ENCODE measurements at regions not wholly inside any gene's neighbourhood (a gene's known extent, or its start where the extent isn't known, plus 50 kb on each side); places are given as distances from the start of the nearest gene placed in this dataset.

- no peak for TF ChIP-seq YY1 (IDR thresholded peaks at IDR 0.05)
- TF ChIP-seq HNF4A (conservative IDR thresholded peaks at IDR 0.05), result no peak
- TF ChIP-seq CTCF (IDR thresholded peaks at IDR 0.05; ENCODE audit: low read depth, low read length, missing input control), result no peak
- no peak for TF ChIP-seq ZBTB33 (IDR thresholded peaks at IDR 0.05)
- TF ChIP-seq EGR1 (IDR thresholded peaks at IDR 0.05; ENCODE audit: low read depth in 2 of 2), result no peak
- TF ChIP-seq TAF1 (conservative IDR thresholded peaks at IDR 0.05), result no peak
- no peak for TF ChIP-seq GABPA (IDR thresholded peaks at IDR 0.05 in 1 of 2, conservative IDR thresholded peaks at IDR 0.05 in 1 of 2)
- no peak for TF ChIP-seq RAD21 (IDR thresholded peaks at IDR 0.05)
- no peak for TF ChIP-seq SP1 (IDR thresholded peaks at IDR 0.05)
- TF ChIP-seq MAX (IDR thresholded peaks at IDR 0.05), result no peak
- no peak for TF ChIP-seq RXRA (IDR thresholded peaks at IDR 0.05)
- TF ChIP-seq REST (IDR thresholded peaks at IDR 0.05), result no peak
These were observed 176.5 kb upstream of the VWC2 start for GRCh38 chr7:49596701-49597491.

All from liver (tissue), 3 donors.